ENCODE measurements at regions not wholly inside any gene's neighbourhood (a gene's known extent, or its start where the extent isn't known, plus 50 kb on each side); places are given as distances from the start of the nearest gene placed in this dataset.

DNA sequence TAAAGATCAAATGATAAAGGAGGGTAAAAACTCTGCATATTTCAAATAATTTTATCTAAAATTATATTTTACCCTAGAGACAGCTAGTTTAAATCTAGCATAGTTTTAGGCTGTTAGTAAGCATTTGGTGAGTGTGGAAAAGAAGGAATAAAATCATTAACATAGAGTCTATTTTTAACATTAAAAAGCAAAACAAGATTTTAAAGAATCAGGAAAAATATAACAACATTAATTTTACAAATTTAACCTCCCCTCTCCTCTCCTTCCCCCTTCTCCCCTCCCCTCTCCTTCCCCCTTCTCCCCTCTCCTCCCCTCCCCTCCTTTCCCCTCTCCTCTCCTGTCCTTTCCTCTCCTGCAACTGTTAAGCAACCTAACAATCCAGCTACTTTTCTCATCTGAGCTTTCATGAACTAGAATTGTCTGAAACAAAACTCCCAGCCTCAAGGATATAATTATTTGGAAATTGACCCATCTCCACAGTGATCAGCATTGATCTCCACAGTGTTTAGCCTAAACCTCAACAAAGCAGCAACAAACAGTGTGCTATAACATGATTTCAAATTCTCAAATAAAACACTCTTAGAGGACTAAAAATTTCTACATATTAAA lies 293.2 kb downstream of the PPP1R3A start:
- peaks cover 0 to 3% of the 10 kb centered on the region in 2 donors for H3K9me3 ChIP-seq (replicated peaks in 1 of 2; ENCODE audit: control insufficient read depth in 2 of 2, insufficient read depth in 1 of 2, low read depth in 1 of 2, low read length in 2 of 2)
- no peak overlapping the region for H2BK5ac ChIP-seq (ENCODE audit: low read length)
- H3K18ac ChIP-seq (ENCODE audit: low read length): no peak overlapping the region
- no peak for DNase-seq (ENCODE audit: low spot score)
- H3K4me1 ChIP-seq (ENCODE audit: control insufficient read depth in 2 of 2, insufficient read depth in 1 of 2, low read depth in 1 of 2, low read length in 2 of 2): no peaks in the 10 kb centered on the region
- no peak overlapping the region for H3K4ac ChIP-seq (ENCODE audit: low read length)
- H3K4me3 ChIP-seq (ENCODE audit: low read length in 2 of 2): no peak overlapping the region
- H3K36me3 ChIP-seq (replicated peaks in 1 of 2; ENCODE audit: control insufficient read depth in 2 of 2, insufficient read depth in 2 of 2, low read length in 2 of 2): no peaks in the 10 kb centered on the region
- H2AK5ac ChIP-seq (ENCODE audit: low read depth, low read length): no peak overlapping the region
- H3K79me1 ChIP-seq (ENCODE audit: low read depth, low read length): no peaks in the 10 kb centered on the region
- H3K4me2 ChIP-seq (ENCODE audit: insufficient read depth, low read length, poor library complexity, severe bottlenecking): no peak overlapping the region
- no peak overlapping the region for H2BK120ac ChIP-seq (ENCODE audit: low read depth, low read length)
- H2BK12ac ChIP-seq (ENCODE audit: low read length): no peak overlapping the region
- H3K27me3 ChIP-seq (ENCODE audit: control insufficient read depth in 3 of 3, insufficient read depth in 3 of 3, low read depth in 1 of 3, low read length in 3 of 3): no peaks in the 10 kb centered on the region
- H3K9ac ChIP-seq (ENCODE audit: low read depth, low read length, poor library complexity): no peak overlapping the region
- no peak overlapping the region for H3K14ac ChIP-seq (ENCODE audit: low read length)
- no peak overlapping the region for H3K27ac ChIP-seq (replicated peaks; ENCODE audit: low read length)
- H3K23ac ChIP-seq (ENCODE audit: low read depth, low read length, poor library complexity): no peak overlapping the region
- no peak overlapping the region for H2AFZ ChIP-seq (ENCODE audit: low read length)
- no peak overlapping the region for H4K91ac ChIP-seq (ENCODE audit: low read depth, low read length, poor library complexity)
- no peak overlapping the region for H4K8ac ChIP-seq (ENCODE audit: low read depth, low read length)
- no peak overlapping the region for H2BK15ac ChIP-seq (ENCODE audit: low read length)

DNA sequence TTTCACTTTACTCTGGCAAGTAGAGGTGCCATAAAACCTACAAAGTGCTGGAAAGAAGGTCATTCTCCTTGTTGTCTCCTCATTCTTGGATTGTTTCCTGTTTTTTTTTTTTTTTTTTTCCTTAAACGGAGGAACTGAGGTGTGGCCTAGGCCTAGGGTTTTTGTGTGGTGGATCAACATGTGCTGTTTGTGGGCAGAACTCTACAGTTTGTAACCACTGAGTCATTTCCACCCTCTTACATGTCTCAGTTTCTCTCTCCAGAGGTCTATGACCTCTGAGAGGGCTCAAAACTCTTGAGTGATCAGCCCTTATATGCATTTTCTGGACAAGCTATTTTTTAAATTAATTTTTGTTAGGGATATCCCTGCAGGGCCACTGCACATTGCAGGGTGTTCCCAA lies 296.0 kb downstream of the PPP1R3A start:
- Histone ChIP-seq H3K18ac (ENCODE audit: low read length) (no peak overlapping the region), H3K9ac (ENCODE audit: low read depth, low read length, poor library complexity) (no peak overlapping the region), H3K4ac (ENCODE audit: low read length) (no peak overlapping the region), H2AFZ (ENCODE audit: low read length) (no peak overlapping the region), H3K14ac (ENCODE audit: low read length) (no peak overlapping the region), H3K36me3 (replicated peaks in 1 of 2; ENCODE audit: control insufficient read depth in 2 of 2, insufficient read depth in 2 of 2, low read length in 2 of 2) (no peaks in the 10 kb centered on the region), H2BK12ac (ENCODE audit: low read length) (no peak overlapping the region), H3K23ac (ENCODE audit: low read depth, low read length, poor library complexity) (no peak overlapping the region), H2AK5ac (ENCODE audit: low read depth, low read length) (no peak overlapping the region), H4K8ac (ENCODE audit: low read depth, low read length) (no peak overlapping the region), H4K91ac (ENCODE audit: low read depth, low read length, poor library complexity) (no peak overlapping the region), H3K4me1 (ENCODE audit: control insufficient read depth in 2 of 2, insufficient read depth in 1 of 2, low read depth in 1 of 2, low read length in 2 of 2) (no peaks in the 10 kb centered on the region), H2BK5ac (ENCODE audit: low read length) (no peak overlapping the region), H3K27ac (replicated peaks; ENCODE audit: low read length) (no peak overlapping the region), H2BK15ac (ENCODE audit: low read length) (no peak overlapping the region), H3K4me3 (ENCODE audit: low read length in 2 of 2) (no peak overlapping the region), H2BK120ac (ENCODE audit: low read depth, low read length) (no peak overlapping the region), H3K4me2 (ENCODE audit: insufficient read depth, low read length, poor library complexity, severe bottlenecking) (no peak overlapping the region), H3K79me1 (ENCODE audit: low read depth, low read length) (no peaks in the 10 kb centered on the region), H3K9me3 (replicated peaks in 1 of 2; ENCODE audit: control insufficient read depth in 2 of 2, insufficient read depth in 1 of 2, low read depth in 1 of 2, low read length in 2 of 2) (peaks cover 0 to 6% of the 10 kb centered on the region in 2 donors), H3K27me3 (ENCODE audit: control insufficient read depth in 3 of 3, insufficient read depth in 3 of 3, low read depth in 1 of 3, low read length in 3 of 3) (no peaks in the 10 kb centered on the region)
- no CpG with 5 or more reads among the region's 1 CpG for WGBS, 2 donors (ENCODE audit: extremely low coverage in 2 of 2, insufficient read length in 2 of 2, insufficient replicate concordance in 1 of 2)
- DNase-seq (ENCODE audit: low spot score): no peak

- H2BK5ac ChIP-seq (ENCODE audit: low read length): no peak overlapping the region
Observed at GRCh38 chr7:113610572-113610971, 308.2 kb downstream of the PPP1R3A start.

GRCh38 chr7:113608782-113609181 lies 310.0 kb downstream of the PPP1R3A start:
- Histone ChIP-seq H2AK5ac (ENCODE audit: low read depth, low read length) (no peak overlapping the region), H3K9me3 (replicated peaks in 1 of 2; ENCODE audit: control insufficient read depth in 2 of 2, insufficient read depth in 1 of 2, low read depth in 1 of 2, low read length in 2 of 2) (no peaks in the 10 kb centered on the region), H3K18ac (ENCODE audit: low read length) (no peak overlapping the region), H2BK12ac (ENCODE audit: low read length) (no peak overlapping the region), H3K4me1 (ENCODE audit: control insufficient read depth in 2 of 2, insufficient read depth in 1 of 2, low read depth in 1 of 2, low read length in 2 of 2) (no peaks in the 10 kb centered on the region), H3K36me3 (replicated peaks in 1 of 2; ENCODE audit: control insufficient read depth in 2 of 2, insufficient read depth in 2 of 2, low read length in 2 of 2) (no peaks in the 10 kb centered on the region), H3K14ac (ENCODE audit: low read length) (no peak overlapping the region), H2BK120ac (ENCODE audit: low read depth, low read length) (no peak overlapping the region), H3K4me3 (ENCODE audit: low read length in 2 of 2) (no peak overlapping the region), H3K79me1 (ENCODE audit: low read depth, low read length) (no peaks in the 10 kb centered on the region), H3K27me3 (ENCODE audit: control insufficient read depth in 3 of 3, insufficient read depth in 3 of 3, low read depth in 1 of 3, low read length in 3 of 3) (no peaks in the 10 kb centered on the region), H3K4ac (ENCODE audit: low read length) (no peak overlapping the region), H3K27ac (replicated peaks; ENCODE audit: low read length) (no peak overlapping the region), H2BK15ac (ENCODE audit: low read length) (no peak overlapping the region), H2AFZ (ENCODE audit: low read length) (no peak overlapping the region), H3K9ac (ENCODE audit: low read depth, low read length, poor library complexity) (no peak overlapping the region), H4K91ac (ENCODE audit: low read depth, low read length, poor library complexity) (no peak overlapping the region), H2BK5ac (ENCODE audit: low read length) (no peak overlapping the region), H3K23ac (ENCODE audit: low read depth, low read length, poor library complexity) (no peak overlapping the region), H4K8ac (ENCODE audit: low read depth, low read length) (no peak overlapping the region), H3K4me2 (ENCODE audit: insufficient read depth, low read length, poor library complexity, severe bottlenecking) (no peak overlapping the region)
- DNase-seq (ENCODE audit: low spot score): no peak
- no CpG with 5 or more reads among the region's 1 CpG for WGBS, 2 donors (ENCODE audit: extremely low coverage in 2 of 2, insufficient read length in 2 of 2, insufficient replicate concordance in 1 of 2)

More at GRCh38 chr7:113610572-113610971, 308.2 kb downstream of the PPP1R3A start:
- H2BK120ac ChIP-seq (ENCODE audit: low read depth, low read length): no peak overlapping the region
- no peak overlapping the region for H3K4me2 ChIP-seq (ENCODE audit: insufficient read depth, low read length, poor library complexity, severe bottlenecking)
- H3K9ac ChIP-seq (ENCODE audit: low read depth, low read length, poor library complexity): no peak overlapping the region
- H3K18ac ChIP-seq (ENCODE audit: low read length): no peak overlapping the region
- no peak for DNase-seq (ENCODE audit: low spot score)
- no peaks in the 10 kb centered on the region for H3K79me1 ChIP-seq (ENCODE audit: low read depth, low read length)
- no CpG with 5 or more reads among the region's 2 CpGs for WGBS, 2 donors (ENCODE audit: extremely low coverage in 2 of 2, insufficient read length in 2 of 2, insufficient replicate concordance in 1 of 2)
- no peak overlapping the region for H3K23ac ChIP-seq (ENCODE audit: low read depth, low read length, poor library complexity)
- no peak overlapping the region for H2AK5ac ChIP-seq (ENCODE audit: low read depth, low read length)
- H2BK12ac ChIP-seq (ENCODE audit: low read length): no peak overlapping the region
- no peak overlapping the region for H4K91ac ChIP-seq (ENCODE audit: low read depth, low read length, poor library complexity)
- H2BK15ac ChIP-seq (ENCODE audit: low read length): no peak overlapping the region
- H3K27me3 ChIP-seq (ENCODE audit: control insufficient read depth in 3 of 3, insufficient read depth in 3 of 3, low read depth in 1 of 3, low read length in 3 of 3): no peaks in the 10 kb centered on the region
- no peaks in the 10 kb centered on the region for H3K4me1 ChIP-seq (ENCODE audit: control insufficient read depth in 2 of 2, insufficient read depth in 1 of 2, low read depth in 1 of 2, low read length in 2 of 2)
- H3K27ac ChIP-seq (replicated peaks; ENCODE audit: low read length): no peak overlapping the region
- no peaks in the 10 kb centered on the region for H3K9me3 ChIP-seq (replicated peaks in 1 of 2; ENCODE audit: control insufficient read depth in 2 of 2, insufficient read depth in 1 of 2, low read depth in 1 of 2, low read length in 2 of 2)
- no peak overlapping the region for H2AFZ ChIP-seq (ENCODE audit: low read length)
- no peak overlapping the region for H4K8ac ChIP-seq (ENCODE audit: low read depth, low read length)
- H3K4me3 ChIP-seq (ENCODE audit: low read length in 2 of 2): no peak overlapping the region
- H3K14ac ChIP-seq (ENCODE audit: low read length): no peak overlapping the region
- no peak overlapping the region for H3K4ac ChIP-seq (ENCODE audit: low read length)
- H3K36me3 ChIP-seq (replicated peaks in 1 of 2; ENCODE audit: control insufficient read depth in 2 of 2, insufficient read depth in 2 of 2, low read length in 2 of 2): no peaks in the 10 kb centered on the region
